Hepatocyte (in vitro differentiated cells): ENCODE measurements at regions not wholly inside any gene's neighbourhood (a gene's known extent, or its start where the extent isn't known, plus 50 kb on each side); places are given as distances from the start of the nearest gene placed in this dataset.
A peak's percentile ranks its signal among the peaks of the same experiment; 100 is the strongest.

ENCODE experiments used
- DNase-seq: peaks from one replicate; pipeline ENCODE4 v3.0.0-alpha.2; 2016; ENCODE audit warnings: low spot score
- H2AFZ ChIP-seq: fragments of 200-600 bp; sonication (generic); 2 replicates; pipeline ENCODE4 v1.6.0; 2016; ENCODE audit warnings: antibody characterized with exemption, mild to moderate bottlenecking
- H3K27ac ChIP-seq: fragments of 200-600 bp; sonication (generic); 2 replicates; pipeline ENCODE4 v1.5.1; 2016; ENCODE audit warnings: mild to moderate bottlenecking
- H3K27me3 ChIP-seq: fragments of 200-600 bp; sonication (generic); 2 replicates; pipeline ENCODE4 v1.6.1; 2016
- H3K36me3 ChIP-seq: fragments of 200-600 bp; sonication (generic); replicated peaks from 2 replicates; pipeline ENCODE4 v1.5.1; 2016; ENCODE audit warnings: low read depth; ENCODE audit not compliant: insufficient read depth
- H3K4me1 ChIP-seq: fragments of 200-600 bp; sonication (generic); 2 replicates; pipeline ENCODE4 v1.5.1; 2016; ENCODE audit warnings: mild to moderate bottlenecking, moderate library complexity; ENCODE audit not compliant: insufficient read depth
- H3K4me2 ChIP-seq: fragments of 200-600 bp; sonication (generic); 2 replicates; pipeline ENCODE4 v1.6.0; 2016
- H3K4me3 ChIP-seq: fragments of 200-600 bp; sonication (generic); 2 replicates; pipeline ENCODE4 v1.5.1; 2016; ENCODE audit warnings: mild to moderate bottlenecking
- H3K79me2 ChIP-seq: fragments of 200-600 bp; sonication (generic); 2 replicates; pipeline ENCODE4 v1.6.0; 2017; ENCODE audit warnings: mild to moderate bottlenecking
- H3K9me2 ChIP-seq: fragments of 200-600 bp; sonication (generic); replicated peaks from 2 replicates; pipeline ENCODE4 v1.6.0; 2017; ENCODE audit warnings: mild to moderate bottlenecking; ENCODE audit not compliant: insufficient read depth
- H3K9me3 ChIP-seq: fragments of 200-600 bp; sonication (generic); 2 replicates; pipeline ENCODE4 v1.5.1; 2016; ENCODE audit warnings: low read depth, mild to moderate bottlenecking
- H4K20me1 ChIP-seq: fragments of 200-600 bp; sonication (generic); 2 replicates; pipeline ENCODE4 v1.6.0; 2016; ENCODE audit warnings: mild to moderate bottlenecking; ENCODE audit not compliant: insufficient read depth, poor library complexity, severe bottlenecking
- CTCF ChIP-seq: fragments of 200-600 bp; sonication (generic); IDR thresholded peaks from 2 replicates; pipeline ENCODE4 v1.5.1; 2016; ENCODE audit warnings: antibody characterized with exemption, mild to moderate bottlenecking; ENCODE audit not compliant: poor library complexity
- EZH2 ChIP-seq: fragments of 200-600 bp; sonication (generic); IDR thresholded peaks from 2 replicates; pipeline ENCODE4 v1.6.1; 2016; ENCODE audit warnings: antibody characterized with exemption, mild to moderate bottlenecking, borderline replicate concordance
- EZH2phosphoT487 ChIP-seq: fragments of 200-600 bp; sonication (generic); IDR thresholded peaks from one replicate; pipeline ENCODE4 v1.6.1; 2018; ENCODE audit warnings: antibody characterized with exemption, mild to moderate bottlenecking, low read depth, moderate library complexity; ENCODE audit not compliant: unreplicated experiment, severe bottlenecking
- WGBS: methylation state at CpG from one replicate; pipeline ENCODE4 v1.1.6; 2016; ENCODE audit warnings: low lambda C conversion rate; ENCODE audit errors: missing lambda C conversion rate; 5-methylcytosine and 5-hydroxymethylcytosine counted together

GRCh38 chr4:117203231-117203630, 117.9 kb upstream of the TRAM1L1 start:
- no peak for DNase-seq
- Histone ChIP-seq H3K27me3 (no peaks in the 10 kb centered on the region), H3K79me2 (no peaks in the 10 kb centered on the region), H2AFZ (no peak overlapping the region), H3K27ac (no peak overlapping the region), H3K4me3 (no peak overlapping the region), H3K9me3 (no peaks in the 10 kb centered on the region), H4K20me1 (no peaks in the 10 kb centered on the region), H3K36me3 (no peaks in the 10 kb centered on the region), H3K4me2 (no peak overlapping the region), H3K4me1 (no peaks in the 10 kb centered on the region), H3K9me2 (no peaks in the 10 kb centered on the region)
- 85% methylated on average over 1 of the region's 1 CpG for WGBS
- TF ChIP-seq EZH2 (no peak), CTCF (no peak), EZH2phosphoT487 (no peak)

GRCh38 chr4:117210551-117210950, 125.2 kb upstream of the TRAM1L1 start:
- no peak for DNase-seq
- Histone ChIP-seq H3K79me2 (no peaks in the 10 kb centered on the region), H3K4me1 (no peaks in the 10 kb centered on the region), H2AFZ (no peak overlapping the region), H3K4me3 (no peak overlapping the region), H4K20me1 (no peaks in the 10 kb centered on the region), H3K9me3 (no peaks in the 10 kb centered on the region), H3K4me2 (no peak overlapping the region), H3K36me3 (no peaks in the 10 kb centered on the region), H3K9me2 (no peaks in the 10 kb centered on the region), H3K27ac (no peak overlapping the region), H3K27me3 (no peaks in the 10 kb centered on the region)
- TF ChIP-seq CTCF (no peak), EZH2phosphoT487 (no peak), EZH2 (no peak)
- 91% methylated on average over 1 of the region's 1 CpG for WGBS

GRCh38 chr4:117224256-117224655, 138.9 kb upstream of the TRAM1L1 start:
- 89% methylated on average over 5 of the region's 5 CpGs for WGBS
- no peak for TF ChIP-seq EZH2
- no peak for TF ChIP-seq EZH2phosphoT487
- no peak for TF ChIP-seq CTCF
- H3K9me3 ChIP-seq: no peaks in the 10 kb centered on the region

GRCh38 chr4:117225471-117225870, 140.1 kb upstream of the TRAM1L1 start:
- no peaks in the 10 kb centered on the region for H3K79me2 ChIP-seq
- no peaks in the 10 kb centered on the region for H3K27me3 ChIP-seq
- H3K4me2 ChIP-seq: no peak overlapping the region
- no peaks in the 10 kb centered on the region for H3K4me1 ChIP-seq
- H4K20me1 ChIP-seq: no peaks in the 10 kb centered on the region
- H3K36me3 ChIP-seq: no peaks in the 10 kb centered on the region
- DNase-seq: peak; percentile 7
- TF ChIP-seq EZH2 (no peak), CTCF (no peak), EZH2phosphoT487 (no peak)
- 31% methylated on average over 3 of the region's 3 CpGs for WGBS
- H2AFZ ChIP-seq: no peak overlapping the region
- H3K9me2 ChIP-seq: no peaks in the 10 kb centered on the region
- no peak overlapping the region for H3K4me3 ChIP-seq
- no peaks in the 10 kb centered on the region for H3K9me3 ChIP-seq
- no peak overlapping the region for H3K27ac ChIP-seq

More at GRCh38 chr4:117224256-117224655, 138.9 kb upstream of the TRAM1L1 start:
- Histone ChIP-seq H3K4me2 (no peak overlapping the region), H3K4me1 (no peaks in the 10 kb centered on the region), H3K79me2 (no peaks in the 10 kb centered on the region), H3K27ac (no peak overlapping the region), H3K9me2 (no peaks in the 10 kb centered on the region), H2AFZ (no peak overlapping the region), H3K36me3 (no peaks in the 10 kb centered on the region), H4K20me1 (no peaks in the 10 kb centered on the region), H3K4me3 (no peak overlapping the region), H3K27me3 (no peaks in the 10 kb centered on the region)
- no peak for DNase-seq
